HG02642 (cell line): ENCODE measurements at regions not wholly inside any gene's neighbourhood (a gene's known extent, or its start where the extent isn't known, plus 50 kb on each side); places are given as distances from the start of the nearest gene placed in this dataset.

ENCODE experiments used
- ATAC-seq: cut with Tn5 transposase; IDR thresholded peaks from one replicate; pipeline ENCODE4 v1.9.1; 2021; ENCODE audit warnings: mild to moderate bottlenecking; ENCODE audit not compliant: unreplicated experiment, poor library complexity

DNA sequence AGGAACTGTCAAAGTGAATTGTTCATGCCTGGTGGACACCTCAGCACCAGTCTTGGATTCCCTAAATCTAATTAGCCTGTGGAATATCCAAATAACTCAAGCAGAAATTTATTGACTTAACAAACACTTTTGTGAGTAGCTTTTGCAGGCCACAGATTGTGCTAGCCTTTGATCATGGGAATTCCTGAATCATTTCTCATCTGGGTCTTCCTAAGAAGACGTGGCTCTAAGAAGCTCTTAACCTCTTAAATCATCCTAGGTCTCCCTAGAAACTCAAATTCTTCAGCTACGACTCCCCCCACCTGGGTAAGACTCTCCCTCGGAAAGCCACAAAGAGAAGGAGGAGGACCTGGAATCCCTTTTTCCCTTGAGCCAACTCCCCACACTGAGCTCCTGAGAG, 53.8 kb upstream of the PSEN2 start:
- no peak for ATAC-seq

DNA sequence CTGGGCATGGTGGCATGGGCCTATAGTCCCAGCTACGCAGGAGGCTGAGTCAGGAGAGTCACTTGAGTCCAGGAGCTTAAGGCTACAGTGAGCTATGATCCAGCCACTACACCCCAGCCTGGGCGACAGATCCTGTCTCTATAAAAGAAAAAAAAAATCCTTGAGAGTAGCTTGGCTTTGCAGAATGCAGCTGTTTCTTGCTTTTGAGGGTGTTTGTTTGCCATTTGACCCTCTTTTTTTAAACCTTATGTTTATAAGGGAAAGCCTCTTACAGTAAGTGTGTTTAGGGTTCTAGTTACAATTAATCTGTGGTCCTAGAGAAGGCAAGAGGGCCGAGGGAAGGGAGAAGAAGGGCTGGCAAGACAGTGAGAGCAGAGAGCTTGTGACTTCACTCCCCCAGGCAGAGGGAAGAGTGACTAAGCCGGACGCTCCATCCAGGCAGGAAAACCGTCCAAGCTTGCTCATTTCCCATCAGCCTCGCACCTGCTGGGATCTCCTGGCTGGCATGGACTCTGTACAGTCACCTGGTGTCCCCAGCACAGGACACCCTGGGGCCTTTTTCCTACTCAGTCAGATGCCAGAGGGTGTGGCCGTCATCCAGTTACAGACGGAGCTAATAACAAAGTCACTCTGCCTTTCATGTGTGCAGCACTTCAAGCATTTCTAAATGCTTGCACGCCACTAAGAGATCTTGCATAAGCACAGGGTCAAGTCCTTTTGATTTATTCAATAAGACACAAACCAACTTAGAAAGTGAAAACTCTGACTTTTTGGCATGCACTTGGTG, 55.5 kb upstream of the PSEN2 start:
- no peak for ATAC-seq

DNA sequence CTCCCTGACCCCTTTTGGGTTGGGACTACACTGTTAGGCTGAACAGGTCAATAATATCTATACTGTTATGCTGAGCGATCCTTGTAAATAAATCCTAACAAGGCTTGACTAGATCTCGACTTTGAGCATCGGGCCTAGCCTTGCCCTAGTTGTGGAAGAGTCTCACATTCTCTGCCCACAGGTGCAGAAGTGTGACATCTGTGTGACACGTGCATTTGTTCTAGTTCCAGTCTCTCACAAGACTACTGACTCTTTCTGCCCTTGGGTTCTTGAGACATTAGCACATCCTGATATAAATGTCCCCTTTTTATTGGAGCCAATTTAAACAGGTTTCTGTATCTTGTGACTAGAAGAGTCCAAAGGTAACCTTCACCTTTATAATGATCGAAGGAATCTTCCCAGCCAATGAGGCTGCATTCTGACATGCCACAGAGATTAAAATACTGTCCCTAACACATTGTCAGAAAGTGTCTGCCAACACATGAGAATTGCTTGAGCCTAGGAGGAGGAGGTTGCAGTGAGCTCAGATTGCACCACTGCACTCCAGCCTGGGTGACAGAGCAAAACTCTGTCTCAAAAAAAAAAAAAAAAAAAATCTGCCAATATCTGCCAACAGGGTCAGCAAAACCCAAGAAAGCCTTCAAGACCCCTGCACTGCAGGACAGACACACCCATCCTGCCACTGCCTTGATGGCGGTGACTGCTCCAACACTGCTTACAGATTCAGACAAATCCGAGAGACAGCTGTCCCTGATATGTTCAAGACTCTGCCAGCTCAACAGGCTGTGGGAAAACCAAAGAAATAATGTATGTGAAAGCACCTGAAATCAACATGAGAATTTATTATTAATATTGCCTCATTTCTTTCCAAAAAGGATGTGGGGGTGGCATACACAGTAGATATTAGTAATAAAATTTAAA, 56.5 kb upstream of the PSEN2 start:
- no peak for ATAC-seq

DNA sequence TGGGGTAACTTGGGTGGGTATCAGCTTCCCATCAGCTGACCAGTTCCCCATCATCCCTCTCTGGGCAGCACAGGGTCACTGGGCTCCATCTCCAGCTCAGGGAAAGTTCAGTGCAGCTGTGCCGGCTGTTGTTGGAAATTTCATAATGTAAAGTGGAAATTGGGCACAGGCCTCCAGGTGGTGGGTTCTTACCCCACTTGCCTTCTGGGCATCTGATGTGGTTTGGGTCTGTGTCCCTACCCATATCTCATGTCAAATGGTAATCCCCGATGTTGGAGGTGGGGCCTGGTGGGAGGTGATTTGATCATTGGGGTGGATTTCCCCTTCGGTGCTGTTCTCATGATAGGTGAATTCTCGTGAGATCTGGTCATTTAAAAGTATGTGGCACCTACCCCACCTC, 59.7 kb upstream of the PSEN2 start:
- ATAC-seq, result no peak

DNA sequence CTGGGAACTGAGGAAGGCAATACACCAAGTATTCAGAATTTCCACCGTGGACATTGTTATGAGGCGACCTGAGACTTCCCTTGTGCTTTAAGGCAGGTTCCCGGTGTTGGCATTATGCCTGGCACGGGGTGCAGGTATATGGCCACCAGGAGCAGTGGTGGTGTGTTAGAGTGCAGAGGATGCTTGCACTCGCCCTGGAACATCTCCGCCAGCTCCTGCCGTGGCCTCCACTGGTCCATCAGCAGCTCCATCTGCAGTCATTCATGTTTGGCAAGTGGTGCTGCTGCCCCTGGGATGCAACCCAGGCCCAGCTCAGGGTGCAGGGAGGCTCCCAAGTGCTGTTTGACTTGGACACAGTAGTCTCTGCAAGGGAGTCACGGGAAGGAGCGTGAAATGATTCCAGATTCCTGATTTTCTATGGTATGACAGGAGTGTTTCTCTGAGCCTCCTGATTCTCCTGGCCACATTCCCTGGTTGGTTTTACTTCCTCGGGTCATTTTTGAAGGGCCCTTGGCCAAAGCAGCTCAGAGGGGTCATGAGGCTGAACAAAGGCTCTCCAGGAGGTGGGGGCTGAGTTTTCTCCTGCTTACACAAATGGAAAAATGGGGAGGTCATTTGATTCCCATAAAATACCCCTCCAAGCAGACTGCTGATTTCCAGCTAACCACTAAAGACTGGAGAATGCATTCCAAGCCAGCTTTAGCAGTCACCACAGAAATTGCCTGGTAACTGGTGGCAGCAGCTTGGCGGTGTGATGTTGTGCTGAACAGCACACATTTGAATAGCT, 60.4 kb upstream of the PSEN2 start:
- ATAC-seq, result no peak

DNA sequence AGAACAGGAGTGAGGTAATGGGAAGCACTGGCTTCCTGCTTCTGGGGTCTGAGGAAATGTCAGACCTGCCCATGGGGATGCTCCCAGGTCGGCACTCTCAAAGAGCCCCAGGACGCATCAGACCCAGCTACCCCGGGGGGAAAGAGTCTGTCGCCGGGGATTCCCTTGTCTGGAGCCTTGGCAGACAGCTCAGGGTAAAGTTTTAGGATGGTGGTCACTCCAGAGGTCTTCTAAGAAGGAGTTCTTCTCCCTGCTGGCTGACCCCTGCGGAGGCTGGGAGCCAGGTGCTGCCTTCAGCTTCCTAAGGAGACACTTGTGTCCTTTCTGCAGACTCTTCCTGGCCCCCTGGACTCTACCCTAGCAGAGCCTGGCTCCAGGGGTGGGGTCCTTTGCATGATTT, 61.9 kb upstream of the PSEN2 start:
- ATAC-seq, result no peak

DNA sequence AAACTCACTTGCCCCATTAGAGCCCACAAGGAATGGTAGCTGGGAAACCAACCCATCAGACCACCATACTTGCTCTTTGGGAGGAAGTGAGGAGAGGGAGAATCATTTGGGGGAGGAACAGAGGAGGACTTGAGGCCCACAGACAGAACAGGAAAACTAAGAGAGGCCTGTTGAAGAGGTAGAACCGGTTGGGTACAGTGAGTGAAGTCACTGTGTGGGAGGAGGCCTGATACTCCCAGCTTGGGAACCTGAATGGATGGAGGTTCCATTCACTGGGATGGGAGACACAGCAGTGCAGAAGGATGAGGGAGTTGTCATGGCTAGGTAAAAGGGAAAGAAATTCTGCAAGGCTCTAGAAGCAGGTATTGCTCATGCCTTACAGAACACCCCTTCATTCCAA, 63.4 kb upstream of the PSEN2 start:
- ATAC-seq, result no peak

DNA sequence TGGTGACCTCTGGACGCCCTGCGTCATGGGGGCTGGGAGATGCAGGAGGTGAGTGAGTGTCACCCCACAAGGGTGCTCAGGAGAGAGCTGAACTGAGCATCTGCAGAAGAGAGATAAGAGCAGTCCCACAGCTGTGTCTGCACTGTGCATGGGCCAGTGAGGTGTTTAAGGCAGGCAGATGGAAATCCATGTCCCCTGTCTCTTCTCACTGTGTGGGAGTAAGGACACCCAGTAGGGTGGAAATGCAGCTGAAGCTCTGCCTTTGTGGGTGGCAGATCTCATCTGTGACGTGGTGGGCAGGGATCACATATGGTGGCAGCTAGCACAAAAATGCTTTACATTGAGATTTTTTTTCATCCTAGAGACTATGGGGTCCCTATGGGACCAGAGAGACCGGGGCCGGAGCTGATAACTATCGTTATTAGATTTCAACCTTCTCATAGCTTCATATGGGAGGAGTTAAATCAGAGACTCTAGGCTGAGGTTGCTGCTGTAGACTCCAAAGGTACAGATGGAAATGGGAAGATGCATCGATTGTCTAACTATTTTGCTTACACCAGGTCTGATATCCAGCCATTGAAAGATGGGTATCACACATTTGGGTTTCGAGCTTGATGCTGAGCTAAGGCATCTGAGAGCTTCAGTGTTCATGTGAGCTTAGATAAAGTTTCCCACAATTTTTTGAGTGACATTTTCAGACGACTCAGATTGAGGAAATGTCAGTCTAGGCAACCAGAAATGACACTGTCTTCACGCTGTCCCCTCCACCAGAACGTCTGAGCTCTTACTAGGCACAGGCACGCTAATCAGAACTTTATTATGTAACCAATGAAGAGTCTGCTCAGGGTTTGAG, 65.3 kb upstream of the PSEN2 start:
- no peak for ATAC-seq

DNA sequence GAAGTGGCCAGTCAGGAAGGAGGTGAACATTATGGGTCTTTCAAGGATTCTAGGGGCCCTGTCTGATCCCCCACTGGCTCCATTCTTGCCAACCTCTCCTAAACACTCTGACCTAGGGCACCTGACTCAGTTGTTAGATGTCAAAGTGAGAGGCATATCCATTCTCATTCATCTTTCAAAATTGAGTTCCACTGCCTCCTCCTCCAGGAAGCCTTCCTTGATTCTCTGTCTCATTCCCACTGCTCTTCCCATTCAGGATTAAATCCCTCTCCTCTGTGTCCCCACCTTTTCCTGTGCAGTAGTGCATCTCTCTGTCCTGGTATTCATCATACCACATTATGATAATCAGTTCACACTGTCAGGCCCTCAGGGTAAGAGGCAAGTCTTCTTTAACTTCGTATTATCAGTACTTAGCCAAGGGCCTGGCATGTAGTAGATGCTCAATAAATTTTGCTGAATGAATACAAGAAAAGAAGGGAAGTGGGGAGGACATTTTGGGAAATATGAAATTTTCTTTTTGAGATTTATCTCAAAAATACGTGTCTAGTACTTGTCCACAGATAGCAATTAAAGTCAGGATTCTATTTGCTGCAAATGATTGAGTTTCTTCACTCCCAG, 61.8 kb upstream of the ITPKB start:
- ATAC-seq, result no peak

DNA sequence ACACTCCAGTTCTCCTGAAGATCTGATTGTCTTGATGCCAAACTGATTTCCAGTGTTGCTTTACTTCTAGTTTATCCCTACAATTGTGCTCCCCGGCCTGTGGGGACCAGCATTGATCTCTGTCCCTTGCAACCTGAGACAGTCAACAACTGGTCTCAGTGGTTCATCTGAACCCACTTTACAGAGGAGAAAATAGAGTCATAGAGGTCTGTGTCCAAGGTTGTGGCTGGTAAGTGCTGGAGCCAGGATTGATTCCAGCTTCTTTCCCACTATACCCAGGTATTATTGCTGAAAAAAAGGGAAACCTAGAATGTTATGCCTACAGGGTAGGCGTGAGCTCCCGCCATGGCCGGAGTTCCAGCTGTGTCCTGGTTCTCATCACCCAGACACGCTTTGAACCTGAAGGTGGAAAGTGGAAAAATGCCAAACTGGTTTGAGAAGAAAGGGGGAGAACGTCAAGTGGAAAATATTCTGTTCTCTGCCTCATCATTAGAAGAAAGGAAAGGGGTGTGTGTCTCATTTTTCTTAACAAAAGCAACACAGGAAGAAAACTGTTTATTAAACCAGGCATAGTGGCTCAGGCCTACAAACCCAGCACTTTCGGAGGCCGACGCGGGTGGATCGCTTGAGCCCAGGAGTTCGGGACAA, 60.7 kb upstream of the ITPKB start:
- no peak for ATAC-seq

DNA sequence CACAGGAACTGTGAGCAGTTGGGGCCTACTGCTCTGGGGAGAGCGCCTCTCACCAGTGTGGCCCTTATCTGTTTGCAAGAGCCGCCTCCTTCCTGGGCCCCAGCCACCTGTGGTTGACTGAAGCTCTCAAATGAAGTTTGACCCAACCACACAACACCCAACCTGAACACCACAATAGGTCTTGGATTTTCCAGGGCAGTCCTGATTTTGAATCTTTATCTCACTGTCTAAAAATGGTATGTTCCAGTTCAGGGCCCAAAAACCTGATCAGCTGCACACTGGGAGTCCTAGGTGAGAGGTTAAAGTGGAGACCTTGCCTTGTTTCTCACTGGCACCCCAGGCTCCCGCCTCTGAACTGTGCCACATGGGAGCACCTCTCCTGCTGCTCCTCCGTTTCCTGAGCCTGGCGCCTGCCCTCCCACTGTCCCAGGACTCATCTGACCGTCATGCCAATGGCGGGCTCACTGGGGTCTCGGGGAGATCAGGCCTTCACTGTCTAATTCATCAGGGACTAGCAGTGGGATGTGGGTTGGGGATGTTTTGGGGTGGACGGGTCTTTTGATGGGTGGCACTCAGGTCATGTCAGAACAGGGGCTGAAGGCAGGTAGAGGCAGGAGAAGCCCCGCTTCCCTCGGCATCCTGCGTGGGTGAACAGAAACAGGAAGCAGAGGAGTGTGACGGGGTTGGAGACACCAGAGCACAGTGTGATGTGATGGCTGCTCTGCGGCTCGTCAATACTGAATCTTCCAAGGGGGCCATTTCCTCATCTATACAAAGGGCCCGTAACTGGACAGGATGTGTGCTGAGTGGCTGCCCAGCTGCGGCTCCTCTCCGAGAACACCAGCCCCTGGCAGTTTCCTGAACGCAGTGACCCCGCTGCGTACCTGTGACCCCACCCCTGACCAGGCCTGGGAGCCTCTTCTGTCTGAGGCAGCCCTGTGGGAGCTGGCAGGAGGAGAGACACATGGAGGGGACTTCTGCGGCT, 59.6 kb upstream of the ITPKB start:
- ATAC-seq, result peak; percentile 74

DNA sequence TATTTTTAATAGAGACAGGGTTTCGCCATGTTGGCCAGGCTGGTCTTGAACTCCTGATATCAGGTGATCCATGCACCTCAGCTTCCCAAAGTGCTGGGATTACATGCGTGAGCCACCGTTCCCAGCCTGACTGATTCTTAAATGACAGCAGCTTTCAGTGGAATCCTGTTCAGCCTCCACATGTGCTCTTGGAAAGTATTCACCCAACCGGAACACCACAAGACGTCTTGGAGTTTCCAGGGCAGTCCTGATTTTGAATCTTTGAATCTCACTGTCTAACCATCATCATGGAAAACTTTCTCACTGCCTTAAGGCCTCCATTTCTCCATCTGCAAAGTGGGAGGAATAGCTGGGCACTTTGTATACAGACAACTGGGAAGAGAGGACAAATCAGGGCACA, 58.1 kb upstream of the ITPKB start:
- no peak for ATAC-seq

DNA sequence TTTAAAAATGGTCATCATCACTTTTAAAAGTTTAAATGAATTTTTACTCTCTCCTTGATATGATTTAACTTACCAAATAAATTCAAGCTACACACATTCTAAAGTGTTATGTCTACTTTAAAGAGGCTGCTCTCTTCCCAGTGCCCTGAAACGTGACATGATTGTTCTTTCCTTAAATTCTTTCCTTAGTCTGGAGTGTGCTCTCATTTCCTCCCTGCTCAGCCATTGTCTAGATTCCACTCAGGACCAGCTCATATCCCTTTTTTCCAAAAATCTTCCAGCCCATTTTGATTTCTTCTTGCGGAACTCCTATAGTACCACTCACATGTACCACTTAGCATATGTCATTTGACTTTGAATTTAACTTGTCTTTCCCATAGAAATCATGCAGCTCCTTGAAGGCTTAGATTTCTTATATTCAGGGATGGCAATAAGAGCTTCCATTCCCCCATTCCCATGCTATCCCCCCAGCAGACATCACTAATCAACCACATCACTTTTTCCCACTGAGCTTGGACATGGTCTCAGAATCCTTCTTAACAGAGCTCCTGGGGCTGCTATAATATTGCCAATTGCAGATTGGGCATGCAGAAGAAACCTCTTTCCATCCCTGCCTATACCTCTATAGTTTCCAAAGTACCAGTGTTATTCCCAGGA, 54.7 kb upstream of the ITPKB start:
- ATAC-seq, result no peak

DNA sequence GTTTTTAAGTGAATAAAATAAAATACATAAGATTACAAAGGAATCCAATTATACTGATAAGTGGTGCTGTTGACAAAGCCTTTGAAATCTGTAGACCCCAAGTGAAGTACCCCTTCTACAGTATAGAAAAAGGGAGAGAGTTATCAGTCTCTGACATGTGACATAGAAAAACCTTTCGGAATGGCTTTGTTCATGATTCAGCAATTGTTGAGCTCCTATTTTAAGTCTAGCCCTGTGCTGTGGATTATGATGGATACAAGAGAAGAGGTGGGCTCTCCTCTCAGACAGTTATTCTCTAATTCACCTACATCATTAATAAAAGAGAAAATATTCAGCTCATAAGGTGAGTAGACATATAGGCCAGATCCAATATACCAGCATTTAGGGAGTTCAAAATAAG, 53.3 kb upstream of the ITPKB start:
- no peak for ATAC-seq

DNA sequence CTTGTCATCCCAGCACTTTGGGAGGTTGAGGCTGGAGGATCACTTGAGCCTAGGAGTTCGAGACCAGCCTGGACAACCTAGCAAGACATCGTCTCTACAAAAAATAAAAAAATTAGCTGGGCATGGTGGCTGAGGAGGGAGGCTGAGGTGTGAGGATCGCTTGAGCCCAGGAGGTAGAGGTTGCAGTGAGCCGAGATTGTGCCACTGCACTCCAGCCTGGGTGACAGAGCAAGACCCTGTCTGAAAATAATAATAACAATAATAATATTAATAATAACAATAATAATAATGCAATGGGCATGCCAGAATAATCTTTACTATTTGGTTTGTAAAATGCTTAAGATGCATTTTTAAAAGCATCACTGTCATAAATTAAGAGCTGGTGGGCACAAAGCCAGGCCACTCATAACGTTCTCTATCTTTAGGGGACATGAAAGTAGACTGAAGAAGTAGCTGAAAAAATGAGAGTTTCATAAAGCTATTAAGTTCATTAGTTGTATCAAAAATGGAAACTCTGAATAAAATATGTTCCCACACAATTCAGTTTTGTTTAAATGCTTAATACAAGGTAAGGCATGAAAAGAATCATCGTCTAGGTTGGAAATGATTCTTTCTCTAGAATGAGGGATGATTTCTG, 51.6 kb upstream of the ITPKB start:
- ATAC-seq, result no peak

DNA sequence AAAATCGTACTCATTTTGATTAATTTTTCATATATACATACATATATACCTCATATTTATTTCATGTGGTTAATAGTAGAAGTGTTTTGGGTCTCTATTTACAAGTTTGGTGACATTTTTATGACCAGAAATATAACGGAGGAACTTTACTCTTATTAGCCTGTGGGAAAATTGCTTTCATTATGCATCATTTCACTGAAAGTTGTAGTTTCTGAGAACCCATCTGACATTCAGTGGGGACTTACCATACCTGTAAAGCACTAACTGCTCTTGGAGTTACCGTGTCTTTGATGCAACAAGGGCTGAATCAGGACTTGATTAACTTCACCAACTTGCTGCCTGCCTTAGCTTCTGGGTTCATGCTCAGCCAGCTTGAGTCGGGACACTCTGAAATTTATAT, 49.9 kb upstream of the ITPKB start:
- ATAC-seq, result no peak
